Activated B cell treated with CpG ODN at 0.5 μM for 24 hours (primary cell): ENCODE measurements at regions not wholly inside any gene's neighbourhood (a gene's known extent, or its start where the extent isn't known, plus 50 kb on each side); places are given as distances from the start of the nearest gene placed in this dataset.
"Not testable (repeated sequence)": the region's sequence is repeated elsewhere in the genome, so short reads cannot be mapped to it uniquely, and the experiment has no call there.

Experiments
- ATAC-seq: fragments of 200-7000 bp; cut with Tn5 transposase; one replicate; pipeline ENCODE4 v1.10.0; 2021; ENCODE audit warnings: low read depth, mild to moderate bottlenecking, moderate library complexity
- CTCF ChIA-PET: fragments of 350-600 bp; sonication (Branson Sonifier 250); formaldehyde crosslinking; loops from one replicate; lab custom pipeline; 2021; ENCODE audit warnings: antibody characterized with exemption; lab: Charles Lee
- POLR2A ChIA-PET: fragments of 350-600 bp; sonication (Branson Sonifier 250); formaldehyde crosslinking; loops from one replicate; lab custom pipeline; 2021; ENCODE audit warnings: antibody characterized with exemption; lab: Charles Lee
- DNase-seq: peaks from one replicate; pipeline ENCODE4 v3.0.0; 2022
- H3K27ac Mint-ChIP-seq: one replicate; pipeline ENCODE4 v1.8.0; 2020; ENCODE audit warnings: mixed read lengths
- H3K27me3 Mint-ChIP-seq: one replicate; pipeline ENCODE4 v1.8.0; 2021; ENCODE audit warnings: mixed read lengths
- H3K36me3 Mint-ChIP-seq: one replicate; pipeline ENCODE4 v1.8.0; 2021; ENCODE audit warnings: low read depth, mixed read lengths
- H3K4me1 Mint-ChIP-seq: one replicate; pipeline ENCODE4 v1.8.0; 2021; ENCODE audit warnings: mixed read lengths
- H3K4me3 Mint-ChIP-seq: one replicate; pipeline ENCODE4 v1.8.0; 2020; ENCODE audit warnings: mild to moderate bottlenecking, mixed read lengths
- H3K9me3 Mint-ChIP-seq: one replicate; pipeline ENCODE4 v1.8.0; 2020; ENCODE audit warnings: mixed read lengths
- intact Hi-C: fragments of 100-400 bp; cut with micrococcal nuclease; formaldehyde crosslinking; loops from one replicate; pipeline ENCODE4 v1.15.1; 2024
- TF ChIP-seq, protein P1 (sequence below): fragments of 200-600 bp; IDR thresholded peaks from one replicate; pipeline ENCODE4 v1.8.0; 2022; ENCODE audit warnings: antibody characterized with exemption, mild to moderate bottlenecking

- Mint-ChIP-seq H3K9me3 (no peaks in the 10 kb centered on the region), H3K36me3 (no peaks in the 10 kb centered on the region), H3K4me3 (no peak overlapping the region), H3K4me1 (peaks cover 3% of the 10 kb centered on the region), H3K27me3 (no peaks in the 10 kb centered on the region), H3K27ac (no peak overlapping the region)
- POLR2A ChIA-PET = no interaction called here
- DNase-seq (no peak), ATAC-seq (no peak)
- intact Hi-C loops = no loop called here
- TF ChIP-seq, protein P1, sequence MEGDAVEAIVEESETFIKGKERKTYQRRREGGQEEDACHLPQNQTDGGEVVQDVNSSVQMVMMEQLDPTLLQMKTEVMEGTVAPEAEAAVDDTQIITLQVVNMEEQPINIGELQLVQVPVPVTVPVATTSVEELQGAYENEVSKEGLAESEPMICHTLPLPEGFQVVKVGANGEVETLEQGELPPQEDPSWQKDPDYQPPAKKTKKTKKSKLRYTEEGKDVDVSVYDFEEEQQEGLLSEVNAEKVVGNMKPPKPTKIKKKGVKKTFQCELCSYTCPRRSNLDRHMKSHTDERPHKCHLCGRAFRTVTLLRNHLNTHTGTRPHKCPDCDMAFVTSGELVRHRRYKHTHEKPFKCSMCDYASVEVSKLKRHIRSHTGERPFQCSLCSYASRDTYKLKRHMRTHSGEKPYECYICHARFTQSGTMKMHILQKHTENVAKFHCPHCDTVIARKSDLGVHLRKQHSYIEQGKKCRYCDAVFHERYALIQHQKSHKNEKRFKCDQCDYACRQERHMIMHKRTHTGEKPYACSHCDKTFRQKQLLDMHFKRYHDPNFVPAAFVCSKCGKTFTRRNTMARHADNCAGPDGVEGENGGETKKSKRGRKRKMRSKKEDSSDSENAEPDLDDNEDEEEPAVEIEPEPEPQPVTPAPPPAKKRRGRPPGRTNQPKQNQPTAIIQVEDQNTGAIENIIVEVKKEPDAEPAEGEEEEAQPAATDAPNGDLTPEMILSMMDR = no peak
- CTCF ChIA-PET = no interaction called here
These were observed 595.2 kb upstream of the TBL1XR1 start for GRCh38 chr3:177792311-177793030.

DNA sequence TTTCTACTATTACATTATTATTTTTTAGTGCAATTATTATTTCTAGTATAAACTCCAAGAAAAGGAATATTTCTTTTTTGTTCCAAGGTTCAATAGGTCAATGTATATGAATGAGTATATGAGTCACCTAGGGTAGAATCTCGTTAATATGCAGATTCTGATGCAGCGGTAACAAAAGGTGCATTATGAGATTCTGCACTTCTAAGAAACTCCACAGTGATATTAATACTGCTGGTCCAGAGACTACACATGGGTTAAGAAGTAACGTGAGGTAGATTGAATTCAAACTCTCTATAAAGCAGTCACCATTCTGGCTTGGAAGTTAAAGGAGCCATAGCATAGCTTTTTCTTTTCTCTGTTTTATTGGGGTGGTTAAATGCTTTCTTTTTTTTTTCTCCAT, 596.2 kb upstream of the TBL1XR1 start:
- CTCF ChIA-PET = no interaction called here
- intact Hi-C loops = no loop called here
- ATAC-seq (no peak), DNase-seq (no peak)
- H3K9me3 Mint-ChIP-seq = no peaks in the 10 kb centered on the region
- TF ChIP-seq, protein P1 = no peak
- no peak overlapping the region for H3K27ac Mint-ChIP-seq
- no peak overlapping the region for H3K4me3 Mint-ChIP-seq
- no peaks in the 10 kb centered on the region for H3K36me3 Mint-ChIP-seq
- peaks cover 3% of the 10 kb centered on the region for H3K4me1 Mint-ChIP-seq
- no peaks in the 10 kb centered on the region for H3K27me3 Mint-ChIP-seq
- POLR2A ChIA-PET = interaction anchor here (0.6 kb wide), 1 partner anchor 345 kb away, joined by 3 read pairs; no protein-coding TSS in a partner anchor

DNA sequence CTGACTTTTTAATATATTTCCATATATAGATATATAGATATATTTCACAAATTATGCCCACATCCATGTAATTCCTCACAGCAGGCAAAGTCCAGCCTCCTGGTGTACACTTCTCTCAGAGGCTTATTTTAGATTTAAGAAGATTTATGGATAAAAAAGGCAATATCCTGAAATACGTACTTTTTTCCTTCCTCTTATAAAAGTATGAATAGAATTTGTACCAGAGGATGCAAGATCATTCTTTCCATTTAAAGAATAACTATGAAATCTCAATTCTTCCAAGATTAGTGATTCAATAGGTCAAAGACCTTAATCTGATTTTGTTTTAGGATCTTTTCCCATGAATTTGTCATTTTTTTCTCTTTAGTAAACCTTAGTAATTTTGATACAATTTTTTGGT, 597.9 kb upstream of the TBL1XR1 start:
- POLR2A ChIA-PET = no interaction called here
- intact Hi-C loops = no loop called here
- Mint-ChIP-seq H3K27ac (no peak overlapping the region), H3K27me3 (no peaks in the 10 kb centered on the region), H3K9me3 (no peaks in the 10 kb centered on the region), H3K4me1 (peaks cover 3% of the 10 kb centered on the region), H3K4me3 (no peak overlapping the region), H3K36me3 (no peaks in the 10 kb centered on the region)
- CTCF ChIA-PET = no interaction called here
- TF ChIP-seq, protein P1 = no peak
- no peak for ATAC-seq
- no peak for DNase-seq

- intact Hi-C loops = no loop called here
- Mint-ChIP-seq H3K36me3 (no peaks in the 10 kb centered on the region), H3K9me3 (no peaks in the 10 kb centered on the region), H3K4me1 (peaks cover 3% of the 10 kb centered on the region), H3K4me3 (no peak overlapping the region), H3K27me3 (no peaks in the 10 kb centered on the region), H3K27ac (no peak overlapping the region)
- DNase-seq (no peak), ATAC-seq (no peak)
- ChIA-PET POLR2A (no interaction called here), CTCF (no interaction called here)
- TF ChIP-seq, protein P1 = no peak
These were observed 598.6 kb upstream of the TBL1XR1 start for GRCh38 chr3:177795859-177796258.

DNA sequence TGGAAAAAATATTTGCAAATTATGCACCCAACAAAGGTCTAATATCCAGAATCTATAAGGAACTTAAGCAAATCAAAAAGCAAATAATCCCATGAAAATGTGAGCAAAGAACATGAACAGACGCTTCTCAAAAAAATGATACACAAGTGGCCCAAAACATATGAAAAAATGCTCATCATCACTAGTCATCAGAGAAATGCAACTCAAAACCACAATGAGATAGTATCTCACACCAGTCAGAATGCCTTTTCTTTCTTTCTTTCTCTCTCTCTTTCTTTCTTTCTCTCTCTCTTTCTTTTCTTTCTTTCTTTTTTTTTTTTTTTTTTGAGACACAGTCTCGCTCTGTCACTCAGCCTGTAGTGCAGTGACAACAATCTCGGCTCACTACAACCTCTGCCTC, 602.9 kb upstream of the TBL1XR1 start:
- POLR2A ChIA-PET, CTCF ChIA-PET, H3K4me1 Mint-ChIP-seq, H3K9me3 Mint-ChIP-seq, intact Hi-C loops, DNase-seq, H3K36me3 Mint-ChIP-seq, H3K27me3 Mint-ChIP-seq, ATAC-seq, H3K27ac Mint-ChIP-seq, H3K4me3 Mint-ChIP-seq: not testable (repeated sequence)

- peaks cover 3% of the 10 kb centered on the region for H3K4me1 Mint-ChIP-seq
- ChIA-PET POLR2A (no interaction called here), CTCF (no interaction called here)
- H3K4me3 Mint-ChIP-seq = no peak overlapping the region
- TF ChIP-seq, protein P1 = no peak
- H3K9me3 Mint-ChIP-seq = no peaks in the 10 kb centered on the region
- H3K36me3 Mint-ChIP-seq = no peaks in the 10 kb centered on the region
- no peak for ATAC-seq
- H3K27me3 Mint-ChIP-seq = no peaks in the 10 kb centered on the region
- no peak for DNase-seq
- H3K27ac Mint-ChIP-seq = no peak overlapping the region
- intact Hi-C loops = no loop called here
These were observed 603.3 kb upstream of the TBL1XR1 start for GRCh38 chr3:177800561-177800960.
